HL-60 (cell line): ENCODE measurements at regions not wholly inside any gene's neighbourhood (a gene's known extent, or its start where the extent isn't known, plus 50 kb on each side); places are given as distances from the start of the nearest gene placed in this dataset.

ENCODE experiments used
- DNase-seq, 2 experiments: peaks; one replicate each; pipeline ENCODE4 v3.0.0-alpha.2; 2010 to 2020; ENCODE audit warnings: low read depth in 1 of 2, low spot score in 1 of 2
- H3K27ac ChIP-seq: fragments of 250-450 bp; sonication (Bioruptor Pico); replicated peaks from 2 replicates; pipeline ENCODE4 v1.5.1; 2020; ENCODE audit warnings: mild to moderate bottlenecking, moderate library complexity
- H3K27me3 ChIP-seq: fragments of 250-450 bp; sonication (Bioruptor Pico); 2 replicates; pipeline ENCODE4 v1.5.1; 2021; ENCODE audit warnings: mild to moderate bottlenecking, moderate library complexity; ENCODE audit not compliant: insufficient read depth, poor library complexity, severe bottlenecking
- H3K4me3 ChIP-seq: replicated peaks from 2 replicates; pipeline ENCODE4 v1.5.1; 2011; ENCODE audit warnings: mild to moderate bottlenecking, control low read depth, low read length; ENCODE audit not compliant: insufficient read depth
- GABPA ChIP-seq: IDR thresholded peaks from 2 replicates; pipeline ENCODE4 v1.6.1; 2012; ENCODE audit warnings: low read depth
- POLR2AphosphoS5 ChIP-seq: IDR thresholded peaks from 2 replicates; pipeline ENCODE4 v1.6.1; 2012; ENCODE audit warnings: low read depth
- REST ChIP-seq: IDR thresholded peaks from 2 replicates; pipeline ENCODE4 v1.6.1; 2012; ENCODE audit warnings: low read depth; ENCODE audit not compliant: insufficient replicate concordance
- SPI1 ChIP-seq: IDR thresholded peaks from 2 replicates; pipeline ENCODE4 v1.6.1; 2012; ENCODE audit warnings: low read depth, mild to moderate bottlenecking, borderline replicate concordance
- TF ChIP-seq, protein P1 (sequence below): IDR thresholded peaks from one replicate; pipeline ENCODE4 v1.5.1; 2011; ENCODE audit warnings: low read length, control low read depth, inconsistent platforms; ENCODE audit not compliant: insufficient read depth

GRCh38 chr2:100643906-100644501, 81.2 kb downstream of the PDCL3 start:
- H3K27me3 ChIP-seq, result no peaks in the 10 kb centered on the region
- DNase-seq, result no peak
- no peak for TF ChIP-seq GABPA
- TF ChIP-seq SPI1, result peak; percentile 23; the same call in 1 of the 2 replicates
- no peak overlapping the region for H3K4me3 ChIP-seq
- no peak overlapping the region for H3K27ac ChIP-seq

- H3K27ac ChIP-seq, result no peak overlapping the region
- no peak for DNase-seq
- TF ChIP-seq REST (no peak), SPI1 (no peak), GABPA (no peak), POLR2AphosphoS5 (no peak)
- TF ChIP-seq, protein P1, sequence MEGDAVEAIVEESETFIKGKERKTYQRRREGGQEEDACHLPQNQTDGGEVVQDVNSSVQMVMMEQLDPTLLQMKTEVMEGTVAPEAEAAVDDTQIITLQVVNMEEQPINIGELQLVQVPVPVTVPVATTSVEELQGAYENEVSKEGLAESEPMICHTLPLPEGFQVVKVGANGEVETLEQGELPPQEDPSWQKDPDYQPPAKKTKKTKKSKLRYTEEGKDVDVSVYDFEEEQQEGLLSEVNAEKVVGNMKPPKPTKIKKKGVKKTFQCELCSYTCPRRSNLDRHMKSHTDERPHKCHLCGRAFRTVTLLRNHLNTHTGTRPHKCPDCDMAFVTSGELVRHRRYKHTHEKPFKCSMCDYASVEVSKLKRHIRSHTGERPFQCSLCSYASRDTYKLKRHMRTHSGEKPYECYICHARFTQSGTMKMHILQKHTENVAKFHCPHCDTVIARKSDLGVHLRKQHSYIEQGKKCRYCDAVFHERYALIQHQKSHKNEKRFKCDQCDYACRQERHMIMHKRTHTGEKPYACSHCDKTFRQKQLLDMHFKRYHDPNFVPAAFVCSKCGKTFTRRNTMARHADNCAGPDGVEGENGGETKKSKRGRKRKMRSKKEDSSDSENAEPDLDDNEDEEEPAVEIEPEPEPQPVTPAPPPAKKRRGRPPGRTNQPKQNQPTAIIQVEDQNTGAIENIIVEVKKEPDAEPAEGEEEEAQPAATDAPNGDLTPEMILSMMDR, result no peak
- no peak overlapping the region for H3K4me3 ChIP-seq
- H3K27me3 ChIP-seq, result no peaks in the 10 kb centered on the region
Measured at GRCh38 chr2:100645695-100646429, 83.1 kb downstream of the PDCL3 start.

GRCh38 chr2:100647709-100648108, 84.9 kb downstream of the PDCL3 start:
- TF ChIP-seq SPI1 (no peak), REST (no peak), POLR2AphosphoS5 (no peak), GABPA (no peak)
- TF ChIP-seq, protein P1, result no peak
- DNase-seq, result no peak
- Histone ChIP-seq H3K27me3 (no peaks in the 10 kb centered on the region), H3K27ac (no peak overlapping the region), H3K4me3 (no peak overlapping the region)

DNA sequence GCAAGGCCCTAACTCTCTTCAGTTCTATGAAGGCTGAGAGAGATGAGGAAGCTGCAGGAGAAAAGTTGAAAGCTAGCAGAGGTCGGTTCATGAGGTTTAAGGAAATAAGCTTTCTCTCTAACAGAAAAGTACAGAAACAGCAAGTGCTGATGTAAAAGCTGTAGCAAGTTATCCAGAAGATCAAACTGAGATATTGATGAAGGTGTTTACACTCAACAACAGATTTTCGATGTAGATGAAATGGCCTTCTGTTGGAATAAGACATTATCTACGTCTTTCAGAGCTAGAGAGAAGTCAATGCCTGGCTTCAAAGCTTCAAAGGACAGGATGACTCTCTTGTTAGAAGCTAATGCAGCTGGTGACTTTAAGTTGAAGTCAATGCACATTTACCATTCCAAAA, 87.4 kb downstream of the PDCL3 start:
- TF ChIP-seq, protein P1, result no peak
- TF ChIP-seq GABPA, result no peak
- TF ChIP-seq REST, result no peak
- TF ChIP-seq SPI1, result no peak
- TF ChIP-seq POLR2AphosphoS5, result no peak
- Histone ChIP-seq H3K27me3 (no peaks in the 10 kb centered on the region), H3K4me3 (no peak overlapping the region), H3K27ac (no peak overlapping the region)
- no peak for DNase-seq
